HEK293T (cell line): ENCODE measurements at regions not wholly inside any gene's neighbourhood (a gene's known extent, or its start where the extent isn't known, plus 50 kb on each side); places are given as distances from the start of the nearest gene placed in this dataset.

Experiments
- BHLHE40 ChIP-seq: fragments of 450-650 bp; IDR thresholded peaks from 2 replicates; pipeline ENCODE4 v1.6.1; 2016; ENCODE audit warnings: mild to moderate bottlenecking, moderate library complexity, borderline replicate concordance
- ELF4 ChIP-seq: fragments of 450-650 bp; IDR thresholded peaks from 2 replicates; pipeline ENCODE4 v1.6.1; 2017; ENCODE audit warnings: antibody characterized with exemption
- FOXA1 ChIP-seq: fragments of 450-650 bp; IDR thresholded peaks from 2 replicates; pipeline ENCODE4 v1.6.1; 2016; ENCODE audit warnings: mild to moderate bottlenecking
- FOXK2 ChIP-seq: fragments of 450-650 bp; IDR thresholded peaks from 2 replicates; pipeline ENCODE4 v1.6.1; 2016; ENCODE audit warnings: mild to moderate bottlenecking
- FOXM1 ChIP-seq: fragments of 450-650 bp; IDR thresholded peaks from 2 replicates; pipeline ENCODE4 v1.6.1; 2017; ENCODE audit warnings: mild to moderate bottlenecking, borderline replicate concordance
- HDGF ChIP-seq: fragments of 450-650 bp; IDR thresholded peaks from 2 replicates; pipeline ENCODE4 v1.6.1; 2017; ENCODE audit warnings: antibody characterized with exemption, borderline replicate concordance
- L3MBTL2 ChIP-seq: fragments of 450-650 bp; conservative IDR thresholded peaks from 2 replicates; pipeline ENCODE4 v1.6.1; 2016; ENCODE audit warnings: mild to moderate bottlenecking
- PKNOX1 ChIP-seq: fragments of 450-650 bp; IDR thresholded peaks from 2 replicates; pipeline ENCODE4 v1.6.1; 2016
- SP1 ChIP-seq: fragments of 450-650 bp; IDR thresholded peaks from 2 replicates; pipeline ENCODE4 v1.6.1; 2017
- SUZ12 ChIP-seq: fragments of 450-650 bp; IDR thresholded peaks from 2 replicates; pipeline ENCODE4 v1.6.1; 2016; ENCODE audit warnings: mild to moderate bottlenecking
- TARDBP ChIP-seq: fragments of 450-650 bp; IDR thresholded peaks from 2 replicates; pipeline ENCODE4 v1.6.1; 2016

- TF ChIP-seq HDGF (no peak), L3MBTL2 (no peak), FOXM1 (no peak), TARDBP (no peak), PKNOX1 (no peak), SUZ12 (no peak), SP1 (no peak), ELF4 (no peak), FOXK2 (no peak), BHLHE40 (no peak), FOXA1 (no peak)
Observed at GRCh38 chr5:63081402-63081801, 502.8 kb downstream of the LRRC70 start.
